ENCODE measurements at regions not wholly inside any gene's neighbourhood (a gene's known extent, or its start where the extent isn't known, plus 50 kb on each side); places are given as distances from the start of the nearest gene placed in this dataset.

DNA sequence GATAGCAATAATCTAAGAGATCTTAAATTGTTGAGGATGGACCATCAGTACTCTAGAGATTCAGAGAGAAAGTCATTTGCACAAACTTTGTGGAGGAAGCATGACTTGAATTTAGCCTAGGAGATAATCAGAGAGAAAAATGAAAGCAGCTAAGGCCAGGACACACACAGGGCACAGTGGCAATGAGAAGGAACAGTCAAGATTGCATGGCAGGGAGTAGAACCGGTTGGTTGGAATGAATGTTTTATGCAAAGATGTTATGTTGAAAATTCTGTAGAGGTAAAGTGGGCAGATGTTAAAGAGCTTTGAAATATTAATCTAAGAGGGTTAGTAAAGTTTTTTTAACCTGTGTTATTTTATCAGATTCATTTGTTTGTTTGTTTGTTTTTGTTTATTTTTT, 521.8 kb downstream of the GATA3 start:
- no peak for DNase-seq

DNA sequence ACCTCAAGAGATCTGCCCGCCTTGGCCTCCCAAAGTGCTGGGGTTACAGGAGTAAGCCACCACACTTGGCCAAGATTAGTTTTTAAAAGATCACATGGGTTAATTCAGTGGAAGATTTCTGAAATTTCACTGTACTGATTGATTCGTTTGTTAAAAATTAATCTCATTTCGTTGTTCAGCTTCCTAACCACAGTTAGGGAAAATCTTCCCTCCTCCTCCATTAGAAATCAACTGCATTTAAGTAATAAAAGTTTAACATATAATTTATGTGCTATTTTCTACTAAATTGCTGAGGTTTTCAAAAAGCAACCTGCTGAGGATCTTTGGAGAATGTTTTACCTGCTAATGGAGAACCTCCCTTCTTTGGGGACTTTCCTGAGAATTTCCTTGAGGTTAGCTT, 522.4 kb downstream of the GATA3 start:
- DNase-seq = no peak

GRCh38 chr10:8577686-8578085, 523.2 kb downstream of the GATA3 start:
- DNase-seq = no peak

- DNase-seq = no peak
Measured at GRCh38 chr10:8581521-8582225, 527.2 kb downstream of the GATA3 start.

- no peak for DNase-seq
Measured at GRCh38 chr10:8583096-8583495, 528.6 kb downstream of the GATA3 start.

DNA sequence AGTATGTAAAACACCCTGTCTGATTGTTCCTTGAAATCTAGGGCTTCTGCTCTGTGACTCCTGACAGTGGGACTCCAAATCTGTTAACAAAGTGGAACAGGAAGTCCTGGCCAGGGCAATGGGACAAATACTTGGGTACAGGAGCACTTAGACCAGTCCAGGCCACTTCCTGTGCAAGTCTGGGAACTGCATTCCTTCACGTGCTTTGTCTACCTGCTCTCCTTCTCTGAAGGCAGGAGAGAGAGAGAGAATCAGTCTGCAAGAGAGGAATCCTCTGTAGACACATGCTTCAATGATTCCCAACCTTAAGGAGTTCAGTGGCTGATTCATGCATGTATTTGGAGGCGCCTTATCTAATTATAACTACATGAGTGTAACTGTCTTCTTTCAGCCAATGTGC, 530.2 kb downstream of the GATA3 start:
- DNase-seq = no peak

DNA sequence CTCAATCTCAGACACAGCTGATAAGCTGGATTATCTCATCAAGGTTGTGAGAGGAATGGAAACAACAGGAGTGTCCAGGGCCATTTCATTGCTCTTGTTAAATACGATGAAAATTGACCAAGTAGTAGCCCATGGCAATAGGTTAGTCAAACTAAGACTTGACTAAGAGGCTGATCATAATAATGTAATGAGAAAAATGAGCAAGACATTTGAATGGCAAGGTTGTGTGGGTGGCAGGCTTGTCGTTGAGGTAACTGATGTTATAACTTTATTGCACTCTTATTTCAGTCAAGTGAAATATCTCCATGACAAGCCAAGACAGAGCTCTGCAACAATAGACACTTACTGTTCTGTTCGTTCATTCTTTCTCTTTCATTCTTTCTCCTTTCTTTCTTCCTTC, 532.0 kb downstream of the GATA3 start:
- DNase-seq = no peak

GRCh38 chr10:8588135-8588534, 533.6 kb downstream of the GATA3 start:
- DNase-seq = no peak

GRCh38 chr10:8590518-8590917, 536.0 kb downstream of the GATA3 start:
- DNase-seq = no peak

DNA sequence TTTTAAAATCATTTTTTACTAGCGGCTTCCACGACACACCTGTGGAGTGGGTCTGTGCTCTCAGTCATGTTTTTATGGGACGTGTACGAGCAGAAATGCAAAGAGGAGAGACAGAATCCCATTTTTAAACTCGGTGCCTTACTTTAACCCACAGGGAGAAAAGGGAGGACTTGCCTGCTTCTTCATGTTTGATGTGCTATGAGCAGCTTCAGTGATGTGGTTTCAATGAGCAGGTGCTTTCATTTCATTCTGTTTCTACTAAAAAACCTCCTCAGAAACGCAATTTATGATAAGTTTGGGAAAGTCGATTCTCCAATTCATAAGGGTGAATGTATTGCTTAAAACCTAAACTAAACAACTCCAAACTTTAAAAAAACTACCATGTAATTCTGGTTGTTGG, 537.2 kb downstream of the GATA3 start:
- no peak for DNase-seq

DNA sequence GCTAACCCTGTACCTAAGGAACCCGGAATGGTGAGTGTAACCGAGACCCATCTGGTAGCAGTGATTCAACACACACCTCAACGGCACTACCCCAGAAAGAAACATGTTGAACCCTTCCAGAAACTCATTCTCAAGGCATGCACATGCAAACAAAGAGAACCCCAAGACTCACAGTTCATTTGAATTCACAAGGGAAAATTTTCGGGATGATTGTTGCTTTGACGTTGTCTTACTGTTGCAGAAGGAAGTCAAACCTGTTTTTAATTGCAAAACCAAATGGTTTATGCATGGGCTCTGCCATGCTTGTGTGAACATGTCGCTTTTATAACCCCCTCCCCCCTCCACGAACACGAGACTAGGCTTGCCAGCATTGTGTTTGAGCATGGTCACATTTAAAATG, 539.7 kb downstream of the GATA3 start:
- no peak for DNase-seq

- no peak for DNase-seq
Measured at GRCh38 chr10:8594711-8595110, 540.2 kb downstream of the GATA3 start.

GRCh38 chr10:8595140-8595539, 540.7 kb downstream of the GATA3 start:
- no peak for DNase-seq

- no peak for DNase-seq
Measured at GRCh38 chr10:8596929-8597472, 542.5 kb downstream of the GATA3 start.

DNA sequence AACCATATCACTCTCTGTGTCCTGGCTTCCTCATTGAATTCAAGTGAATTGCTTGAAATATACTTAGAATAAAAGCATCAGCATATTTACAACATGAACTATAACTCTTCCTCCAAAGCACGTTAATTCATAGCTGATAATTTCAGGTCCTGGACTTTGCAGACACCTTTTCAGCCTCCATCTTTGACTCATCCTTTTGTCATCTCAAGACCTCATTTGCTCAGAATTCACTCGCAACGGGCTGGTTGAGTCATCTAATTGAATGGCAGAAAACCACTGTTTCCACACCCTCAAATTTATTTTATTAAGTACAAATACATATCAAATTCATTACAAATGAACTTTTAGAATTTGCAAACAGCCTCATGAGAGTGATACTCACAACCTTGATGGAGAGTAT, 545.7 kb downstream of the GATA3 start:
- DNase-seq = no peak

DNA sequence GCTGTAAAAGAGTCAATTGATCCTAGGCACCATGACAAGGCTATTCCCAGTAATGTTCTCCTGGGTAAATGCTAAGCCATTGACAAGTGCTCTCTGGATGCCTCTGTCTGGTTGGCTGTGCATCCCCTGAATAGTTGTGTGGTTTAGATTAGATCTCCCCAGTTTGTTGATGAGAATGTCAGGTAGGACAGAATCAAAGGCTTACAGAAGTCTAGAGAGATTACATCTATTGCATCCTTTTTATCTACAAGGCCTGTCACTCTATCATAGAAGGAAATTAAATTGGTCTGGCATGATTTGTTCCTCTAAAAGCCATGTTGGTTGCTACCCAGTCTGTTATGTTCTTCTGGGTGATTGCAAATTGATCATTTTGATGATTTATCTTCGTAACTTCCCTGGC, 548.3 kb downstream of the GATA3 start:
- no peak for DNase-seq

DNA sequence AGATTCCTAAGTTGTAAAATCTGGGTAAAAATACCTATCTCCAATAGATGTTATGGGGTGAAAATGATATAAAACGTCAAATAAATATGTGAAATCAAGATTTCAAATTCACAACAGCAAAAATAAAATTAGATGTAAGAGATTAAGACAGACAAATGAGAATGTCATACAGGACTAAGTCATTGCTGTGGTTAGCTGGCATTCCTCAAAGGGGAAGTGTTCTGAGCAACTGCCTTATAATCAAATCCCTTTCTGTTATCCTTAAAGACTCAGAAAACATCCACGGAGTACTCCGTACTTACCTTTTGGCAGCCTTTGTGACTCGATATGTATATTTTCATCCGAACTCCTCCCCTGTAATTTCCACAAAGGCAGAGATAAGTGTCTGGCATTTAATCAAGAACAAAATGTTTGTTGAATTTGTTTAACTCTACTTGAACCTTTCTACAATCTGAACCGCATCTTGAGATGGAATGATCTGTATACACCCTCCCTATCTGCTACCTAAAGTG, 559.6 kb downstream of the GATA3 start:
- no peak for DNase-seq

DNA sequence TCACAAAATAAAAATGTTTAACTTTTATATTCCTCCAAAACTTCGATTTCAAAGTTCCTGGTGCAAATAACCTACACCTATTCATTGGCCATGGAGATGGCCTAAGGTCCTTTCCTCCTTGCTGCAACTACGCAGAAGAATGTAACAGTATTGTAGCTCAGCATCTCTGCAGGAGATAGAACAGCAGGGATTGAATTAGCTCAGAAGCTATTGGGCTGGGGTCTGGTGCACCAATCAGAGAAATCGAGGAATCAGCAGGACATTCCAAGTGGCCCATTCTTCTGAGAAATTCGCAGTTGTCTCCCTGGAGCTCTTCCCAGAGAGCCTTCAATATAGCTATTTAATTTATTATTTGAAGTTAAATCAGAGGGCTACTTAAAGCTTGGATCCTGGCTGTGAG, 560.6 kb downstream of the GATA3 start:
- no peak for DNase-seq

DNA sequence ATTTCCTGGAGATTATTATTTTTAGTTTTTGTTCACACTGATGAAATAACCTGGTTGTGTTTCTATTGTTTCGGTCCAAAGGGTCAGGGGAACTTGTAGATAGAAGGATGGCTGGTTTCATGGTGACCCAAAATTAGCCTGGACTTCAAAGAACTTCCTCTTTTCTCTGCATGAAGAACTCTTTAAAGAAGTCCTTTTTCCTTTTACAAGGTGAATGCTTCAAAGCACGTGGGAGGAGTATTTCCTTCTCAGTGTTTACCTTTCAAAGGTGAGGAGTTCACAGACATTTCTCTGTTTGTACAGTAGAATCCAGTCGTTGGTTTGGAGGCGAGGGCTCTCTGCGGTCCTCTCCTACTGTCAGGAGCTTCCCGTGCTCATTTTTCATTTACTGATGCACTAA, 561.7 kb downstream of the GATA3 start:
- DNase-seq = no peak

- no peak for DNase-seq
Measured at GRCh38 chr10:8617792-8618191, 563.3 kb downstream of the GATA3 start.

DNA sequence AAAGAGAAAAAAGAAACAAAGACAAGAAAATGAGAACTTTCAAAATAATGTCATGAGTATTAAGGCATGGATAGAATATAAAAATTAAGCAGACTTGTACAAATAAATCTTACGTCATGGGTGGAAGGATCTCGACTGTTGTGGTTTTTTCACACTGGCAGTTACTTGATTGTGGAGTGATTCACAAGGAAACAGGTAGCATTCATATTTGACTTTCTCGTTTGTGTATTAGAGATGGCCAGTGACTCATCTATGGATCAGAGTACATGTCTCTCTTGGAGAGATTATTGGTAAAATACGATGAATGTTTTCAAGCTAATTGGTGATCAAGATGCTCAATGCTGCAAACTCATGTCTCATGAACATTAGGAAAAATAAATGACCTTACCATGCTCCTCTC, 564.3 kb downstream of the GATA3 start:
- DNase-seq = no peak

DNA sequence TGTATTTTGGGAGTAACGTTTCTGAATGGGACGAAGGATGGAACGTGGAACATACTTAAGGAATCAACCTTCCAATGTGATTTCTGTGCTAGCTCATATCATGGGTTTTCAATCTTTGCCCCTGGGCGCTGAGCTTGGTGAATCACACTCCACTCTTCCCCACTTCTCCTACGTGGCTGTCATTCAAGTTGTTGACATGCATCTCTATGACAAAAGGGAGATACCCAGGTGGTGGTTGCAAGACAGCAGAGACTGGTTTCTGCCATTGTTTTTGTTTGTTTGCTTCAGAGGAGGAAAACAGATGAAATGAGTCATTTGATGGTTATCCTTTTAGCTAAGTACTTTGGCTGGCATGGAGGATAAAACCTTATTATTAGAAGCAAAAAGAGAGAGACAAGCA, 573.9 kb downstream of the GATA3 start:
- DNase-seq = no peak

GRCh38 chr10:8633909-8634308, 579.4 kb downstream of the GATA3 start:
- DNase-seq = no peak

- DNase-seq = no peak
Measured at GRCh38 chr10:8636371-8636770, 581.9 kb downstream of the GATA3 start.

GRCh38 chr10:8637640-8638039, 583.2 kb downstream of the GATA3 start:
- DNase-seq = no peak
